Endothelial cell of umbilical vein (primary cell): ENCODE measurements at regions not wholly inside any gene's neighbourhood (a gene's known extent, or its start where the extent isn't known, plus 50 kb on each side); places are given as distances from the start of the nearest gene placed in this dataset.

Experiments used
- EZH2 ChIP-seq: IDR thresholded peaks from 2 replicates; pipeline ENCODE4 v1.6.1; 2012; ENCODE audit warnings: borderline replicate concordance, low read depth, mild to moderate bottlenecking, moderate library complexity, low read length, inconsistent platforms; ENCODE audit not compliant: severe bottlenecking
- GATA2 ChIP-seq: IDR thresholded peaks from 2 replicates; pipeline ENCODE4 v1.7.0; 2011; ENCODE audit warnings: low read depth, mild to moderate bottlenecking, moderate library complexity, mixed read lengths, low read length; ENCODE audit not compliant: insufficient read length, insufficient read depth
- JUN ChIP-seq: IDR thresholded peaks from 2 replicates; pipeline ENCODE4 v1.6.1; 2011; ENCODE audit warnings: borderline replicate concordance, low read depth; ENCODE audit not compliant: insufficient read length, insufficient read depth
- MYC ChIP-seq: IDR thresholded peaks from one replicate; pipeline ENCODE4 v1.6.1; 2011; ENCODE audit warnings: mild to moderate bottlenecking, low read depth, low read length
- POLR2A ChIP-seq: IDR thresholded peaks from 2 replicates; pipeline ENCODE4 v1.6.1; 2012; ENCODE audit warnings: low read depth, mild to moderate bottlenecking, control low read depth, low read length
- POLR2AphosphoS5 ChIP-seq: IDR thresholded peaks from 2 replicates; pipeline ENCODE4 v1.6.1; 2012; ENCODE audit warnings: low read depth, mild to moderate bottlenecking, control low read depth, low read length, moderate library complexity; ENCODE audit not compliant: insufficient read depth
- TF ChIP-seq, protein P1 (sequence below), 2 donors: IDR thresholded peaks; 1 replicate in 1 of 2; 2 replicates in 1 of 2; pipeline ENCODE4 v1.5.1; 2011; ENCODE audit warnings: low read length in 2 of 2, mild to moderate bottlenecking in 2 of 2, moderate library complexity in 2 of 2, control low read depth in 1 of 2, inconsistent platforms in 1 of 2, low read depth in 1 of 2; ENCODE audit not compliant: insufficient read depth in 1 of 2; ENCODE audit errors: extremely low read depth in 1 of 2
- TF ChIP-seq, protein P2 (sequence below): IDR thresholded peaks from 2 replicates; pipeline ENCODE4 v1.6.1; 2011; ENCODE audit not compliant: insufficient read depth, insufficient read length

GRCh38 chr13:79710376-79710775 is 229.4 kb downstream of the NDFIP2 start:
- TF ChIP-seq, protein P1, sequence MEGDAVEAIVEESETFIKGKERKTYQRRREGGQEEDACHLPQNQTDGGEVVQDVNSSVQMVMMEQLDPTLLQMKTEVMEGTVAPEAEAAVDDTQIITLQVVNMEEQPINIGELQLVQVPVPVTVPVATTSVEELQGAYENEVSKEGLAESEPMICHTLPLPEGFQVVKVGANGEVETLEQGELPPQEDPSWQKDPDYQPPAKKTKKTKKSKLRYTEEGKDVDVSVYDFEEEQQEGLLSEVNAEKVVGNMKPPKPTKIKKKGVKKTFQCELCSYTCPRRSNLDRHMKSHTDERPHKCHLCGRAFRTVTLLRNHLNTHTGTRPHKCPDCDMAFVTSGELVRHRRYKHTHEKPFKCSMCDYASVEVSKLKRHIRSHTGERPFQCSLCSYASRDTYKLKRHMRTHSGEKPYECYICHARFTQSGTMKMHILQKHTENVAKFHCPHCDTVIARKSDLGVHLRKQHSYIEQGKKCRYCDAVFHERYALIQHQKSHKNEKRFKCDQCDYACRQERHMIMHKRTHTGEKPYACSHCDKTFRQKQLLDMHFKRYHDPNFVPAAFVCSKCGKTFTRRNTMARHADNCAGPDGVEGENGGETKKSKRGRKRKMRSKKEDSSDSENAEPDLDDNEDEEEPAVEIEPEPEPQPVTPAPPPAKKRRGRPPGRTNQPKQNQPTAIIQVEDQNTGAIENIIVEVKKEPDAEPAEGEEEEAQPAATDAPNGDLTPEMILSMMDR (IDR thresholded peaks at IDR 0.05; ENCODE audit: extremely low read depth in 1 of 2, insufficient read depth in 1 of 2, low read depth in 1 of 2, low read length in 2 of 2) = no peak
- TF ChIP-seq EZH2 (no peak), POLR2A (no peak), MYC (no peak), POLR2AphosphoS5 (no peak), JUN (no peak), GATA2 (no peak)
- TF ChIP-seq, protein P2, sequence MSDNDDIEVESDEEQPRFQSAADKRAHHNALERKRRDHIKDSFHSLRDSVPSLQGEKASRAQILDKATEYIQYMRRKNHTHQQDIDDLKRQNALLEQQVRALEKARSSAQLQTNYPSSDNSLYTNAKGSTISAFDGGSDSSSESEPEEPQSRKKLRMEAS = no peak
